ENCODE measurements at regions not wholly inside any gene's neighbourhood (a gene's known extent, or its start where the extent isn't known, plus 50 kb on each side); places are given as distances from the start of the nearest gene placed in this dataset.
"Not testable (repeated sequence)": the region's sequence is repeated elsewhere in the genome, so short reads cannot be mapped to it uniquely, and the experiment has no call there.

DNA sequence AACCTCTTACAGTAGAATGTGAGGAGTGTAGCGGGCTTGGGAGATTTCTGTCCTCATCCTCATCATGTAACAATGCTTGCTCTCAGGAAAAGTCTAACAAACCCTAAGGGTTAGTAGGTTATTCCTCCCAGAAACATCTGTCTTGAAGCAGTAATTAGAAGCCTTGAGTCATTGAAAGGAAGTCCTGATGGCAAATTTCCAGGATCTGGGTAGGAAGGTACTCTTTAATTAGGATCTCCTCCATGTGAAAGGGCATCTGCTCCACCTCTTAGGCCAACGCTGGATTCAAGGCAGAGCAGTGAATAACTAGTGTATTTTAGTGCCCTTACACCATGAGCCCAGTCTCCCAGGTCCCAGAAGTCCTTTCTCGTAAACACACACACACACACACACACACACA is 106.6 kb upstream of the BARHL2 start:
- no peak for DNase-seq

GRCh38 chr1:90821788-90822359 is 104.8 kb upstream of the BARHL2 start:
- no peak for DNase-seq

- DNase-seq: no peak
Measured at GRCh38 chr1:90821152-90821787, 104.2 kb upstream of the BARHL2 start.

GRCh38 chr1:90820745-90821144 is 103.6 kb upstream of the BARHL2 start:
- DNase-seq: no peak

DNA sequence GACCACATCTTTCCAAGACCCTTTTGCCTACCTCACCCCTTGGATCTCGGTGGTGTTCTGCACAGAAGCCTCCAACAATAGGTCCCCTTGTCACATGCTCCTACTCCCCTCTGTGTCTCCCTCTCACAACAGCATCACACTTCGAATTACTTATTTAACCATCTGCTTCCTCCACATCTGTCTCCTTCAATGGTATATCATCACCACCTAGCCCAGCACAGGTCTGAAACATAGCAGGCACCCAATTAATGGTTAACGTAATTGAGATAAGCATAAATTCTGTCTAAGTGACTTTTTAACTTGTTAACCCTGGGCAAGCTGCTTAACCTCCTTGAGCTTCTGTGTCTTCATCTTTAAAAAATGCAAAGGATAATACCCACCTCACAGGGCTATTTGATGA is 100.3 kb upstream of the BARHL2 start:
- no peak for DNase-seq

DNA sequence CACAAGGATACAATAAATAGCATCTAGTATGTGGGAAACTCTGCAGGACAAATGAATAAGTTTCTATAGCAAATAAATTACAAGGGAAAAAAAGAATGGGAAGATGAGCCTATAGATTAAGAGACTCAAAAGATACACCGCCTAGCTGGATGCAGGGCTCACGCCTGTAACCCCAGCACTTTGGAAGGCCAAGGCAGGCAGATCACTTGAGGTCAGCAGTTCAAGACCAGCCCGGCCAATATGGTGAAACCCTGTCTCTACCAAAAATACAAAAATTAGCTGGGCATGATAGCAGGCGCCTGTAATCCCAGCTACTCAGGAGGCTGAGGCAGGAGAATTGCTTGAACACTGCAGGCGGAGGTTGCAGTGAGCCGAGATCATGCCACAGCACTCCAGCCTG is 95.1 kb upstream of the BARHL2 start:
- DNase-seq: not testable (repeated sequence)

- DNase-seq: not testable (repeated sequence)
Measured at GRCh38 chr1:90811444-90811950, 94.4 kb upstream of the BARHL2 start.

GRCh38 chr1:90810681-90811080 is 93.6 kb upstream of the BARHL2 start:
- no peak for DNase-seq

GRCh38 chr1:90809996-90810395 is 92.9 kb upstream of the BARHL2 start:
- DNase-seq: no peak

- DNase-seq: no peak
Measured at GRCh38 chr1:90809093-90809492, 92.0 kb upstream of the BARHL2 start.

GRCh38 chr1:90807329-90807728 is 90.2 kb upstream of the BARHL2 start:
- DNase-seq: no peak

GRCh38 chr1:90802622-90803021 is 85.5 kb upstream of the BARHL2 start:
- no peak for DNase-seq

DNA sequence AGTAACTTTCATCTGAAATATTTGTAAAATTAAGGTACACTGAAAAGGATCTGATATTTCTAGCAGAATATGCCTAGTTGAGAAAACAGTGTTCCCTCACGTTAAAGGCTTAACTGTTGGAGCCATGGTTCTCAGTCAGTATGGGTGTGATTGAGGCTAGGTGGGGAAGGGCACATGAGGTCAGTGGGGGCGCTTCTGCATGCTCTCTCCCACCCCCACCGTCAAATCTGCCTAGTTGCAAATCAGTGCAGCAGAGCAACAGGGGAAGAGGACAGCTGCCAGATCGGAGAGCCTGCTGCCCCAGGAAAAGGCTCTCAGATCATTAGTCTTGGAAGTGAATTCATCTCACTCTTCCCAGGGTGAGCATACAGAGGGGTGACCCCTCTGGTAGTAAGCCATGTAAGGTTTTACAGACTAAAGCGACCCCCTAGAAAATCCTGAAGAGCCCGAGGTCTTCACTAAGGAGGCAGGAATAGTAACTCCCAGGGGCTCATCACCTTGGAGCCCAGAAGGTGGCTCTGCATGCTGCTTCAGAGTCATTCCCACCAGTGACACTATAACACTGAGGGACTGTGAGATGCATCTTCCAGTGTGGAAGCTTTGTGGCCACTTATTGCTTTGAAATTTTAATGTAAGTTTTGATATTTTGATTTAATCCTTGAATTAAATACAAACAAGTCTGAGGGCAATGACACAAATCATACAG is 83.1 kb upstream of the BARHL2 start:
- no peak for DNase-seq

- no peak for DNase-seq
Measured at GRCh38 chr1:90799326-90799725, 82.2 kb upstream of the BARHL2 start.

DNA sequence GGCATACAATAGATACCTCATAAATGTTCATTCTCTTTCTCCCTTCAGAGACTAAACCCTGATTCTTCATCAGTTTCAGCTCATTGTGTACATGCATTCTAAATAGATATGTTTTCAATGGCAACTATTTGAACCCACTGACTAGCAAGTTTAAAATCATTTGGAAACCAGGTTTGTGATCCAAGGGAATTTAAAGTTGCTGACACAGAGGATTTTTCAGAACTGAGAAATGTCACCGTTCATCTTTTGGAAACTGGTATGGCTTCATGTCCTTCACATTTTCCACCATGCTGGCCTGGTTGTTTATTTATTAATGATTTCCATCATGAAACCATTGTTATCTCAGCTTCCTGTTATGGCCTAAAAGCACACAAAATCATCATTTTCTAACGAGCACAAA is 81.8 kb upstream of the BARHL2 start:
- no peak for DNase-seq

DNA sequence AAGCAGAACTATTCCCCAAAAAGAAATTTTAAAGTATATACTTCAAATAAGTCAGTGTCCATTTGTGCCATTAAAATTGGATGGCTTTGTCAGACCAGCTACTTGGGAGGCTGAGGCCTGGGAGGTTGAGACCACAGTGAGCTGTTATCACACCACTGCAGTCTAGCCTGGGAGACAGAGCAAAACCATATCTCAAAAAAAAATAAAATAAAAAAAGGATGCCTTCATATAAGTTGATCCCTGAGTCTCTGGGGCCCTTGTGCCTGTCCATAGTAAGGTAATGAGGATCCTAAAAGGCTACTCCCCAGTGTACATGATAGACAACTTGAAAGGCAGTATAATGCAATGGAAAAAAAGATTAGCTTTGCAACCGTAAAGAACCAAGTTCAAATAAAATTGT is 81.2 kb upstream of the BARHL2 start:
- DNase-seq: no peak

DNA sequence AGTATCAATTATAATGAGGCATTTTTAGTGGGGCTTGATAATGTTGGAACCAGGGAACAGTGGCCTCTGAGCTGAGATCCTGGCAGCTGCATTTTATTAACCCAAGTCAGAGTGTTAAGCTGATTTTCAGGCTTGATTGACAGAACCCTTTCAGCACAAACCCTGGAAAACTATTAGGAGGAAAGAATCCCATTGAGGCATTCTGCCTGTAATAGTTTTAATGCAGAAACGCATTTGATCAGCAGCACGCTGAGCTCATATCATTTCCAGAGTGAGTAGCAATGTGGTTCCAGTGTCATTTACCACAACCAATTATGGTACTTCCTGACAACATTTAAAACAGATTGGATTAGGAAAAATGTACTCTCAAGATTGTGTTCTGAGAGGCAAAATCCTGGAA is 78.3 kb upstream of the BARHL2 start:
- DNase-seq: no peak

DNA sequence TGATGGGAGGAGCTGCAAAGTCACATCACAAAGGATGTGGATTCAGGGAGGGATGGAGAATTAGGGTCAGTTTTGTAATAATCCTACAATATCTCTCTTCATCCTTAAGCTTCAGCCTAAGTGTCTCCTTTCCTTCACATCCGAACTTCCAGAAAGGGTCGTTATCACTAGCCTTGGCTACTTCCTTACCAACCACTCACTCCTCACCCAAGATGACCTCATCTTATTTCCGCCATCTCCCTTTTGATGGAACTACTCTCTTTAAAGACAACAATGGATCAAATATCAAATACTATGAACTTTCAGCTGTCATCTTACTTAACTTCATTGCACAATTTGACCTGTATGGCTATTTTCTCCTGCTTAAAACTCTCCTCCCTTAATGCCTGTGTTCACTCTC is 69.6 kb upstream of the BARHL2 start:
- DNase-seq: no peak

DNA sequence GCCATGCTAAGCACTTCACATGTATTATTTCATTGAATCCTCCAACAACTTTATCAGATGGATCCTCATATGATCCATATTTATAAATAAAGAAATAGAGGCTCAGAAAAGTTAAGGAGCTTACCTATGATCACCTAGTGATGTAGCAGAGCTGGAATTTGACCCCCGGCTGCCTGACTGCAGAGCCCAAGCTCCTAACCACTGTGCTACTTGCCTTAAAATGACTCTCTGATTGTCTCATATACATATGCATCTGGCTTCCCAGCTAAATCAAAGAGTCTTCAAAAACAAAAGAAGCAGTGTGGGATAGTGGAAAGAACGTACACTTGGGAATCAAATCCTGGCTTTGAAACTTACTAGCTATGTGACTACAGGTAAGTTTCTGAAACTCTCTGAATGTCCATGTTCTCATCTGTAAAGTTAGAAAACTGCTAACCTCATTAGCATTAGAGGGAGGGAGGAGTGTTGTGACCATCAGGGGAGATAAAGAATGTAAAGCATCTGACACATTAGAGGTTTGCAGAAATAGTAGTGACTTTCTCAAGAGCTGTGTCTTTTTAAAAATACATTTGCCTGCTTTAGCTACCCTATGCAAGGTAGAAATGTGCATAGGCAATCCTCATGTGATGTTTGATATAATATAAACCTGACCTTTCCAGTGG is 67.2 kb upstream of the BARHL2 start:
- DNase-seq: no peak

DNA sequence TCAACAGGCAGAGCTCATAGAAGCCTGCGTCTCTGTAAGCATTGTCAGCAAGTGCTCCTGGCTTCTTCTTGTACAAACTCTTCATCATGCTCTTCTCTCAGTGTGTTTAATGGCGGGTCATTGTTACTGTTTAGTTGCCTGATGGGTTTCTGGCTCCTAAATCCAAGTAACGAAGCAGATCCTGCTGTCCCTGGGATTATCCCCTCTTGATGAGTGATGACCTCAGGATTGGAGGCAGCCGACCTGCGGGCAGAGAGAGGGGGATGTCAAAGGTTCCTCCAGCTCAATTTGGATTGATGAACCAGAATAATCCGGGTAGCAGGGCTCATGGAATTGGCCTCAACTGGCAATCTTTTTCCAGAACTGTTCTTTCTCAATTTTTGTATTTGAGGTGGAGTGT is 66.1 kb upstream of the BARHL2 start:
- no peak for DNase-seq

- DNase-seq: no peak
Measured at GRCh38 chr1:90782046-90782445, 64.9 kb upstream of the BARHL2 start.

GRCh38 chr1:90781534-90781933 is 64.4 kb upstream of the BARHL2 start:
- DNase-seq: no peak

GRCh38 chr1:90780981-90781380 is 63.9 kb upstream of the BARHL2 start:
- DNase-seq: no peak

DNA sequence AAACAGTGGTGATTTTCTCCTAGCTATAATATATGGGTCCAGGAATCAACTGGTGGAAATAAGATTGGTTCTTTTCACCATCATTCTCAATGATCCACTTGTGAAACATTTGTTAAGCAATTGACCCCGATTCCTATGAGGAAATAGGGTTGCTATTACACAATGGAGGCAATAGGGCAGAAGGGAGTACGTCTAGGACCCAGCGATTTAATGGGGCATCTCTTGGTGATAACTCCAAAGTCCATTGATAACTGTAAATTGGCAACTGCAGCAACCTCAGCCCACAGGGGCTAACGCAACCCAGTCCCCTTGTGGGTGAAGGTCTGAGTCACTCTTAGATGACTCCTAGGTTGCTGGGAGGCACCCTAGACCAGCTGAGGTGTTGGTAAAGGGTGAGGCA is 62.5 kb upstream of the BARHL2 start:
- DNase-seq: no peak

All from CD4-positive, alpha-beta T cell treated with Interleukin-12 subunit alpha and Interleukin-12 subunit beta, for 1 hour (primary cell).